ENCODE measurements at regions not wholly inside any gene's neighbourhood (a gene's known extent, or its start where the extent isn't known, plus 50 kb on each side); places are given as distances from the start of the nearest gene placed in this dataset.

- no peaks in the 10 kb centered on the region for H3K36me3 ChIP-seq (replicated peaks in 1 of 2; ENCODE audit: control insufficient read depth in 1 of 2, insufficient read depth in 2 of 2, low read length in 2 of 2)
- H3K27ac ChIP-seq (ENCODE audit: low read depth in 1 of 2, low read length in 2 of 2): no peak overlapping the region
- no peak overlapping the region for H2AFZ ChIP-seq (ENCODE audit: insufficient read depth, low read depth, low read length, poor library complexity, severe bottlenecking)
- H3K9me3 ChIP-seq (replicated peaks in 1 of 2; ENCODE audit: control insufficient read depth in 1 of 2, insufficient read depth in 1 of 2, low read length in 2 of 2): no peaks in the 10 kb centered on the region
- Mint-ChIP-seq H3K36me3 (no peaks in the 10 kb centered on the region), H3K9me3 (peaks cover 0 to 1% (median 0%) of the 10 kb centered on the region in 7 donors), H3K27me3 (ENCODE audit: low read depth in 3 of 3) (no peaks in the 10 kb centered on the region), H3K27ac (no peak overlapping the region), H3K4me3 (no peak overlapping the region), H3K4me1 (no peaks in the 10 kb centered on the region)
- H3K27me3 ChIP-seq (ENCODE audit: control insufficient read depth in 2 of 2, insufficient read depth in 2 of 2, low read length in 2 of 2): no peaks in the 10 kb centered on the region
- intact Hi-C loops (cut with micrococcal nuclease): no loop called here
- no peaks in the 10 kb centered on the region for H3K79me2 ChIP-seq (ENCODE audit: insufficient read depth, low read length)
- no peak overlapping the region for H3K4me3 ChIP-seq (replicated peaks in 1 of 3; ENCODE audit: low read depth in 2 of 3, low read length in 3 of 3)
- no peak overlapping the region for H3K4me2 ChIP-seq (replicated peaks; ENCODE audit: extremely low read depth, low read length, poor library complexity, severe bottlenecking)
- no peaks in the 10 kb centered on the region for H4K20me1 ChIP-seq (ENCODE audit: insufficient read depth, low read length)
- no peak for TF ChIP-seq CTCF (IDR thresholded peaks at IDR 0.05)
- H3K9ac ChIP-seq (ENCODE audit: insufficient read depth, low read length, poor library complexity, severe bottlenecking): no peak overlapping the region
- DNase-seq: no peak
- no peaks in the 10 kb centered on the region for H3K4me1 ChIP-seq (ENCODE audit: control insufficient read depth in 1 of 2, insufficient read depth in 2 of 2, low read length in 2 of 2)
Measured at GRCh38 chr6:128638817-128639216, 118.4 kb upstream of the PTPRK start.

- no peak overlapping the region for H3K27ac Mint-ChIP-seq
- H3K9me3 ChIP-seq (replicated peaks in 1 of 2; ENCODE audit: control insufficient read depth in 1 of 2, insufficient read depth in 1 of 2, low read length in 2 of 2): no peaks in the 10 kb centered on the region
- no peaks in the 10 kb centered on the region for H3K36me3 ChIP-seq (replicated peaks in 1 of 2; ENCODE audit: control insufficient read depth in 1 of 2, insufficient read depth in 2 of 2, low read length in 2 of 2)
- H2AFZ ChIP-seq (ENCODE audit: insufficient read depth, low read depth, low read length, poor library complexity, severe bottlenecking): no peak overlapping the region
- no peak overlapping the region for H3K27ac ChIP-seq (ENCODE audit: low read depth in 1 of 2, low read length in 2 of 2)
- no peaks in the 10 kb centered on the region for H3K79me2 ChIP-seq (ENCODE audit: insufficient read depth, low read length)
- H3K27me3 Mint-ChIP-seq (ENCODE audit: low read depth in 3 of 3): no peaks in the 10 kb centered on the region
- H4K20me1 ChIP-seq (ENCODE audit: insufficient read depth, low read length): no peaks in the 10 kb centered on the region
- H3K4me1 ChIP-seq (ENCODE audit: control insufficient read depth in 1 of 2, insufficient read depth in 2 of 2, low read length in 2 of 2): no peaks in the 10 kb centered on the region
- no peaks in the 10 kb centered on the region for H3K27me3 ChIP-seq (ENCODE audit: control insufficient read depth in 2 of 2, insufficient read depth in 2 of 2, low read length in 2 of 2)
- DNase-seq: no peak
- TF ChIP-seq CTCF (IDR thresholded peaks at IDR 0.05): no peak
- H3K4me2 ChIP-seq (replicated peaks; ENCODE audit: extremely low read depth, low read length, poor library complexity, severe bottlenecking): no peak overlapping the region
- H3K9ac ChIP-seq (ENCODE audit: insufficient read depth, low read length, poor library complexity, severe bottlenecking): no peak overlapping the region
- no peaks in the 10 kb centered on the region for H3K9me3 Mint-ChIP-seq
- intact Hi-C loops (cut with micrococcal nuclease): no loop called here
- no peaks in the 10 kb centered on the region for H3K4me1 Mint-ChIP-seq
- no peaks in the 10 kb centered on the region for H3K36me3 Mint-ChIP-seq
- no peak overlapping the region for H3K4me3 ChIP-seq (replicated peaks in 1 of 3; ENCODE audit: low read depth in 2 of 3, low read length in 3 of 3)
- no peak overlapping the region for H3K4me3 Mint-ChIP-seq
- WGBS (ENCODE audit: insufficient coverage): 80% methylated on average over 1 of the region's 2 CpGs
Measured at GRCh38 chr6:128635219-128635618, 114.8 kb upstream of the PTPRK start.
